ENCODE measurements at regions not wholly inside any gene's neighbourhood (a gene's known extent, or its start where the extent isn't known, plus 50 kb on each side); places are given as distances from the start of the nearest gene placed in this dataset.
"Not testable (repeated sequence)": the region's sequence is repeated elsewhere in the genome, so short reads cannot be mapped to it uniquely, and the experiment has no call there.

DNA sequence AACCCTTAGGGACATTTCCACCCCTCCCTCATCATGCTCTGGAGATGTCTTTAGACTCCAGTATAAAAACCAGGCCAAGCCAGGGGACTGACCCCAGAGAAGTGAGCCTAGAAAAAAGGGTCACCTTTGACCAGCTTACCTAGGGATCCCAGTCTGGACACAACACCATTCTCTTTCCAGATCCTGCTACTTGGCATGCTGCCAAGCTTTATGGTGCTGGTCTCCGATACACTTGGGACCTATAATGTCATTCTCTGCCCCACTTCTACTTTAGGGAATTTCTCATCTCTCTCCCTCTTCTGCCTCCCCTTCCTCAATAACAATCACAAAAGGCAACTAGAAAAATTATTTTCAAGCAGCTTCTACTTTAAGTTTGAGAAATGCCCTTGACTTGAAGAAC, 124.4 kb downstream of the LRRN1 start:
- Histone ChIP-seq H3K4me3 (ENCODE audit: low read depth, low read length) (no peak overlapping the region), H3K27ac (ENCODE audit: low read depth, low read length) (no peak overlapping the region), H3K27me3 (ENCODE audit: control insufficient read depth, insufficient read depth, low read length) (no peaks in the 10 kb centered on the region), H3K9me3 (ENCODE audit: control insufficient read depth, insufficient read depth, low read length) (peaks cover 4% of the 10 kb centered on the region; the same call in 1 of the 2 replicates)
- ChIA-PET POLR2A (no interaction called here), CTCF (no interaction called here)
- TF ChIP-seq, protein P1, sequence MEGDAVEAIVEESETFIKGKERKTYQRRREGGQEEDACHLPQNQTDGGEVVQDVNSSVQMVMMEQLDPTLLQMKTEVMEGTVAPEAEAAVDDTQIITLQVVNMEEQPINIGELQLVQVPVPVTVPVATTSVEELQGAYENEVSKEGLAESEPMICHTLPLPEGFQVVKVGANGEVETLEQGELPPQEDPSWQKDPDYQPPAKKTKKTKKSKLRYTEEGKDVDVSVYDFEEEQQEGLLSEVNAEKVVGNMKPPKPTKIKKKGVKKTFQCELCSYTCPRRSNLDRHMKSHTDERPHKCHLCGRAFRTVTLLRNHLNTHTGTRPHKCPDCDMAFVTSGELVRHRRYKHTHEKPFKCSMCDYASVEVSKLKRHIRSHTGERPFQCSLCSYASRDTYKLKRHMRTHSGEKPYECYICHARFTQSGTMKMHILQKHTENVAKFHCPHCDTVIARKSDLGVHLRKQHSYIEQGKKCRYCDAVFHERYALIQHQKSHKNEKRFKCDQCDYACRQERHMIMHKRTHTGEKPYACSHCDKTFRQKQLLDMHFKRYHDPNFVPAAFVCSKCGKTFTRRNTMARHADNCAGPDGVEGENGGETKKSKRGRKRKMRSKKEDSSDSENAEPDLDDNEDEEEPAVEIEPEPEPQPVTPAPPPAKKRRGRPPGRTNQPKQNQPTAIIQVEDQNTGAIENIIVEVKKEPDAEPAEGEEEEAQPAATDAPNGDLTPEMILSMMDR (IDR thresholded peaks at IDR 0.05; ENCODE audit: low read depth, low read length) = no peak
- no peak for DNase-seq (ENCODE audit: low read depth, low spot score)

DNA sequence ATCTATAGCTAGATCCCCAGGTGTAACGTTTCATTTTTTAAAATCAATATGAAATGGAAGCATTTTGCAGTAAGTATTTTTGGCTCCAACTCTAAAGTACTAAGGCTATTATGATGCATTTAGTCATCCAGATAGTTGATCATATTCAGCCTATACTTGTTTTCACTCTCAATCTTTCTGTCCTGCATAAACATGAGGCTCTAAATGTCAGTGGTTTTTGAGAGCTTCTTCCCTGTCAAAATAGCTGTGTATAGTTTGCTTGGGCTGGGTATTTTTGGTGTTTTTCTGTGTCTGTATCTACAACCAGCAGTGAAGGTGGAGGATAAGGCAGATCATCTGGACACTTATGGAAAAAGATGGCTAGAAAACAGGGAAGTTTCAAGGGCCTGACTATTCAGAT, 128.0 kb downstream of the LRRN1 start:
- Histone ChIP-seq H3K4me3 (ENCODE audit: low read depth, low read length) (no peak overlapping the region), H3K9me3 (ENCODE audit: control insufficient read depth, insufficient read depth, low read length) (peaks cover 7% of the 10 kb centered on the region; the same call in 1 of the 2 replicates), H3K27ac (ENCODE audit: low read depth, low read length) (no peak overlapping the region), H3K27me3 (ENCODE audit: control insufficient read depth, insufficient read depth, low read length) (no peaks in the 10 kb centered on the region)
- TF ChIP-seq, protein P1 (IDR thresholded peaks at IDR 0.05; ENCODE audit: low read depth, low read length) = no peak
- ChIA-PET POLR2A (no interaction called here), CTCF (no interaction called here)
- DNase-seq (ENCODE audit: low read depth, low spot score) = no peak

DNA sequence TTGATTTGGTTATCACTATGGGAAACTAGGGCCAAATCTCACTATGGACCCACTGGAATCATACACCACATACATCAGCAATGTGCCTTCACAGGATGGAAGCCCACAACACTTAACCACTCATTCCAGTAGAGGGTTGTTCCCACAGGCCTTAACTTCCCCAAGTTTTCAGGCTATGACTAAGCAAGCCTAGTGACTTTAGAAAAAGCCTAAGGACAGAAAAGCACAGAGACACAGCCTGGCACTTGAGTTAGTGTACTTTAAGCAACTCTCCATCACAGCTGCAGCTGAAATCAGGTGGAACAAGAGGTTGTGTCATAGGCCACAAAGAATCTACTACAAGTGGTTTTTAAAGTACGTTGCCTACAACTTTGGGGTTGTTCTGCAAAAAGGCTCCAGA, 128.7 kb downstream of the LRRN1 start:
- Histone ChIP-seq H3K27me3 (ENCODE audit: control insufficient read depth, insufficient read depth, low read length) (no peaks in the 10 kb centered on the region), H3K4me3 (ENCODE audit: low read depth, low read length) (no peak overlapping the region), H3K27ac (ENCODE audit: low read depth, low read length) (no peak overlapping the region), H3K9me3 (ENCODE audit: control insufficient read depth, insufficient read depth, low read length) (peaks cover 7% of the 10 kb centered on the region; the same call in 1 of the 2 replicates)
- ChIA-PET CTCF (no interaction called here), POLR2A (no interaction called here)
- no peak for DNase-seq (ENCODE audit: low read depth, low spot score)
- TF ChIP-seq, protein P1 (IDR thresholded peaks at IDR 0.05; ENCODE audit: low read depth, low read length) = no peak

DNA sequence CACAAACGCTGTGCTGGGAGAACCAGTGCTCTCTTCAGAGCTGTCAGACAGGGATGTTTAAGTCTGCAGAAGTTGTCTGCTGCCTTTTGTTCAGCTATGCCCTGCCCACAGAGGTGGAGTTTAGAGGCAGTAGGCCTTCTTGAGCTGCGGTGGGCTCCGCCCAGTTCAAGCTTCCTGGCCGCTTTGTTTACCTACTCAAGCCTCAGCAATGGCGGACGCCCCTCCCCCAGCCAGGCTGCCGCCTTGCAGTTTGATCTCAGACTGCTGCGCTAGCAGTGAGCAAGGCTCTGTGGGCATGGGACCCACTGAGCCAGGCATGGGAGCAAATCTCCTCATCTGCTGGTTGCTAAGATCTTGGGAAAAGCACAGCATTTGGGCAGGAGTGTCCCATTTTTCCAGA, 142.1 kb downstream of the LRRN1 start:
- H3K4me3 ChIP-seq (ENCODE audit: low read depth, low read length); H3K27ac ChIP-seq (ENCODE audit: low read depth, low read length); CTCF ChIA-PET; DNase-seq (ENCODE audit: low read depth, low spot score); H3K27me3 ChIP-seq (ENCODE audit: control insufficient read depth, insufficient read depth, low read length); POLR2A ChIA-PET: not testable (repeated sequence)
- H3K9me3 ChIP-seq (ENCODE audit: control insufficient read depth, insufficient read depth, low read length) = peaks cover 15% of the 10 kb centered on the region

DNA sequence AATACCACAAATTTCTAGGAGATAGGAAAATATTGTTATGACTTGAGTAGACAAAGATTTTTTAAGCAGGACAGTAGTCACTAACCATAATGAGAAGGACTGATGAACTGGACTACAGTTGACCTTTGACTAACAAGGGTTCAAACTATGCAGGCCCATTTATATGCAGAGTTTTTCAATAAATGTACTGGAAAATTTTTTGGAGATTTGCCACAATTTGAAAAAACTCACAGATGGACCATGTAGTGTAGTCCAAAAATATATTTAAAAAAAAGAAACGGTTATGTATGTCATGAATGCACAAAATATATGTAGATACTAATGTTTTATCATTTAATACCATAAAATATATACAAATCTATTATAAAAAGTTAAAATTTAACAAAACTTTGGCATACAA, 151.8 kb downstream of the LRRN1 start:
- Histone ChIP-seq H3K27ac (ENCODE audit: low read depth, low read length) (no peak overlapping the region), H3K4me3 (ENCODE audit: low read depth, low read length) (no peak overlapping the region), H3K9me3 (ENCODE audit: control insufficient read depth, insufficient read depth, low read length) (peaks cover 8% of the 10 kb centered on the region; the same call in 1 of the 2 replicates), H3K27me3 (ENCODE audit: control insufficient read depth, insufficient read depth, low read length) (no peaks in the 10 kb centered on the region)
- DNase-seq (ENCODE audit: low read depth, low spot score) = no peak
- ChIA-PET CTCF (no interaction called here), POLR2A (no interaction called here)
- TF ChIP-seq, protein P1 (IDR thresholded peaks at IDR 0.05; ENCODE audit: low read depth, low read length) = no peak

DNA sequence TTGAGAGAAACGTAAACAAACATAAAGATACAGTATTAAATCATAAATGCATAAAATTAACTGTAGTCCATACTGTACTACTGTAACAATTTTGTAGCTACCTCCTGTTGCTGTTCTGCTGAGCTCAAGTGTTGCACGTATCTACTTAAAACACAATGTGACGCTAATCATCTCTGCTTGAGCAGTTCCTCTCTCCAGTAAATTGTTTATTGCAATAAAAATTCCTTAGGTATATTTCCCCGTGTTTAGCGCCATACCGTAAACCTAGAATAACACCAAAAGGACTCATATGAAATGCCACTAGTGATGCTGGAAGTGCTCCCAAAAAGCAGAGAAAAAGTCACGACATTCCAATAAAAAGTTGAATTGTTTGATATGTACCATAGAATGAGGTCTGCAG, 152.3 kb downstream of the LRRN1 start:
- ChIA-PET CTCF (no interaction called here), POLR2A (no interaction called here)
- Histone ChIP-seq H3K9me3 (ENCODE audit: control insufficient read depth, insufficient read depth, low read length) (peaks cover 4% of the 10 kb centered on the region; the same call in 1 of the 2 replicates), H3K4me3 (ENCODE audit: low read depth, low read length) (no peak overlapping the region), H3K27me3 (ENCODE audit: control insufficient read depth, insufficient read depth, low read length) (no peaks in the 10 kb centered on the region), H3K27ac (ENCODE audit: low read depth, low read length) (no peak overlapping the region)
- TF ChIP-seq, protein P1 (IDR thresholded peaks at IDR 0.05; ENCODE audit: low read depth, low read length) = no peak
- no peak for DNase-seq (ENCODE audit: low read depth, low spot score)

DNA sequence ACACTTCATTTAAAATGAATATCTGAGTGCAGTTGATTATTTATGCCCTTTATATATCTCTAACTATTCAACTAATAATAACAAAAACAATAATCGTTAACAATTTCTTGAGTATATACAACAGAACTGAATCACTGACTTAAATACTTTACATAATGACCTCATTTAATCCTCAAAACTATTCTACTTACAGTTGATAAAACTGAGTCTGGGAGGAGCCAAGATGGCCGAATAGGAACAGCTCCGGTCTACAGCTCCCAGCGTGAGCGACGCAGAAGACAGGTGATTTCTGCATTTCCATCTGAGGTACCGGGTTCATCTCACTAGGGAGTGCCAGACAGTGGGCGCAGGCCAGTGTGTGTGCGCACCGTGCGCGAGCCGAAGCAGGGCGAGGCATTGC, 163.6 kb downstream of the LRRN1 start:
- H3K4me3 ChIP-seq (ENCODE audit: low read depth, low read length); POLR2A ChIA-PET; H3K27ac ChIP-seq (ENCODE audit: low read depth, low read length); H3K27me3 ChIP-seq (ENCODE audit: control insufficient read depth, insufficient read depth, low read length); DNase-seq (ENCODE audit: low read depth, low spot score); CTCF ChIA-PET; H3K9me3 ChIP-seq (ENCODE audit: control insufficient read depth, insufficient read depth, low read length): not testable (repeated sequence)

Data from AG04450 (cell line).